Stimulated activated CD8-positive, alpha-beta memory T cell treated with anti-CD3 and anti-CD28 coated beads, Interleukin-7, amount 100 ng/mL, for 48 hours (primary cell): ENCODE measurements at regions not wholly inside any gene's neighbourhood (a gene's known extent, or its start where the extent isn't known, plus 50 kb on each side); places are given as distances from the start of the nearest gene placed in this dataset.
"Not testable (repeated sequence)": the region's sequence is repeated elsewhere in the genome, so short reads cannot be mapped to it uniquely, and the experiment has no call there.

Experiments used
- DNase-seq, 2 donors: peaks; one replicate each; pipeline ENCODE4 v3.0.0-alpha.2; 2020; ENCODE audit warnings: low read depth in 1 of 2; ENCODE audit errors: extremely low read depth in 1 of 2

GRCh38 chr6:1013656-1014430, 298.1 kb upstream of the FOXQ1 start:
- no peak for DNase-seq

DNA sequence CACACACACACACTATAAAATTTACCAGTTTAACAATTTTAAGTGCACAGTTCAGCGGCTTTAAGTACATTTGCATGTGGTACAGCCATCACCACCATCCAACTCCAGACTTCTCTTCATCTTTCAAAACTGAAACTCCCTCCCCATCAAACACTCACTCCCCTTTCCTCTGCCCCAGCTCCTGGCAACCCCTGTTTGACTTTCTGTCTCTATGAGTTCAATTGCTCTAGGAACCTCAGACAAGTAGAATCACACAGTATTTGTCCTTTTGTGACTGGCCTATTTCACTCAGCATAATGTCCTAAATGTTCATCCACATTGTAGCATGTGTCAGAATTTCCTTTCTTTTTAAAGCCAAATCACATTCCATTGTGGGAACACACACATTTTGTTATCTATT, 302.8 kb upstream of the FOXQ1 start:
- DNase-seq = no peak

DNA sequence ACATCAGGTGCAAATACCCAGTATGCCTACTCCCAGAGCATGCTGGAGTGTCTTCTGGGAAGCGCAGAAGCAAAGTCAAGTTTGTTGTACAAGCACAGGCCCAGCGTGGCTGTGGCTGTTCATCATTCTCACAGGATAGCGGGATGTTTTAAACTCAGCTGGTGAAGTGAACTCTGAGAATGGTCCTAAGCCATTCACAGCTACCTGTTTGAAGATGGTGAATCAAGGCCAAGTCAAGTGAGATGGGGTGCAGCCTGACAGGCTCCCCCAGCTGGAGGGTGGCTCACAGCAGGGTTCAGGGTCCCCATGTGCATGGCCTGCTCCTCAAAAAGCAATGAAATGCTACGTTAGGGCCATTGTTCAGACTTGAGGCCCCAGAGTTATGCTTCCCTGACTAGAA, 304.7 kb upstream of the FOXQ1 start:
- no peak for DNase-seq

GRCh38 chr6:1004885-1005630, 306.8 kb upstream of the FOXQ1 start:
- no peak for DNase-seq

DNA sequence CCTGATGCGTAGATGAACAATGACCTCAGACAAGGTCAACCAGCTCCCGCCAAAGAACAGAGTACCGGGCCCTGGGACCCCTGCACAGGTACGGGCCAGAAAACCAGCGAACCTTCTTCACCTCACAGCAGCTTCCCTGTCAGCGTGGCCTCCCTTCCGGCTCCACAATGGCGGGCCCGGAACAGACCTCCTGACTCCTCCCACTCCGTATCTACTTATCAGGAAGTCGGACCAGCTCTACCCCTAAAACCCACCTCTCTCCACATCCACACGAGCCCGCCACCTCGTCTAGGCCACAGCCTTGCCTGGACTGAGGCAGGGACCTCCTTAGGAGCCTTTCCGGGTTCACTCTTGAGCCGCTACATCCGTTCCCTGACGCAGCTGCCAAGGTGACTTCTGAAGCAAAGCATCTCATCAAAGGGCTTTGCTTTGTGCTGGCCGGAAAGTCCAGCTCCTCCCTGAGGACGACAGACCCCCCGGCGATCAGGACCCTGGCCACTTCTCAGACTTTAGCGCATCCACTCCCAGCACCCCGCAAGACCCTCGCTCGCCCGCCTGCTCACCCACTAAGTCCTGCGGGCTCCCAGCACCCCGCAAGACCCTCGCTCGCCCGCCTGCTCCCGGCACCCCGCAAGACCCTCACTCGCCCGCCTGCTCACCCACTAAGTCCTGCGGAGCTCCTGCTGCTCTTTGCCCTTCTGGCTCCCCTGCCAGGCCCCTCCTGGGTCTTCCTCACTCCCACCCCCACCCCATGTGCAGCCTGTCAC, 308.3 kb upstream of the FOXQ1 start:
- no peak for DNase-seq

DNA sequence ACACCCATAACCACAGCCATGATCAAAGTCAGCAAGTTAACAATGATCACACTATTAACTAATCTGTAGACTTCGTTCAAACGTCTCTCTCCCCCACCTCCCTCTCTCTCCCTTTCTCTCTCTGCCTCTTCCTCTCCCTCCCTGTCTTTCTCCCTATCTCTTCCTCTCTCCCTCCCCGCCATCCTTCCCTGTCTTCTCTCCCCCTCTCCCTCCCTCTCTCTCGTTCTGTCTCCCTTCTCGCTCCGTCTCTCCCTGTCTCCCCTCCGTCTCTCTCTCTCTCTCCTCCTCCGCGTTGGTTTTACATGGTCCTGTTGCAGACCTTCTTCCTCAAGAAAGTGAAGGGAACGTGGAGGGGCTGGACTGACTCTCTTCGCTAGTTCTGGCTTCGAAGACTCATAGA, 308.9 kb upstream of the FOXQ1 start:
- no peak for DNase-seq

GRCh38 chr6:1001655-1002349, 308.9 kb upstream of the EXOC2 start:
- DNase-seq = no peak

DNA sequence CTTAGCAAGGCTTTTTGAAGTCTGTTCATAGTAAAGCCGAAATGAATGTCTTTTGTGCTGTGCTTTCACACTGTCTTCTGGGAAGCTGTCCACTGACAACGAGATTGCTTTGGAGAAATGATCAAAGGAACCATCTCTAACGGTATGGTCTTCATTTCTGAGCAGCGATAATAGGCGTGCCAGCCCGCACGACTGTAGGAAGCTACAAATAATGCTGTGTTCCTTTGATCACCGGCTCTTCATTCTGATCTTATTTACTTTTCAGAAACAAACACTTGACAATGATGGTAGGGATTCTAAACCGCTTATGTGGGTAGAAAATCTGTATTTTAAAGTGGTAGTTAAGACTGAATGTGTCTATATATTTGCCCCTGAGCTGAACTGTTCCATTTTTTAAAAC, 306.6 kb upstream of the EXOC2 start:
- DNase-seq = no peak

GRCh38 chr6:998551-998950, 305.6 kb upstream of the EXOC2 start:
- no peak for DNase-seq

DNA sequence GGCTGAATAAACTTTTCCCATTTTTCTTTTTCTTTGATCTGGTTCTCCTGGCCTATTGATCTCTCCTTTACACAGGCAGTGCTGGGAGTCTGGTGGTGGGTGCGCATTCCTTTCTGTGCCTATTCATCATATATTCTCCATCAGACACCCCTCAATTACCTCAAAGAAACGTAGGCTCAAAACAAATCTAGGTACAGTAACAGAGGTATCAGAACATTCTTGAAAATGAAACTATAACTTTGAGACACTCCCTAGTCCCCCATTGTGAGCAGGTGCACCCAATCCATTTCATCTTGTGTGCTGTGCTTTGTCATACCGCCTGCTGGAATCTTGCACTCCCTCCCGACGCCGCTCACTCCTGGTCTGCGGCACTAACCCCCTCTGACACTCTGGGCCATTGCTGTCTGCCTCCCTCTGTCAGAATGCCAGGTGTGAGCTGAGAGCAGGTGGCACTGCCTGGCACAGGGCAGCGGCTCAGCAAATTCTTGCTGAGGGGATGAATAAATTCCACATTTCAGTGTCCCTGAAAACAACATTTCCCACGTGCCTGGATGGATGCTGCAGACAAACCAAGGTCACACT, 303.4 kb upstream of the EXOC2 start:
- DNase-seq = no peak

DNA sequence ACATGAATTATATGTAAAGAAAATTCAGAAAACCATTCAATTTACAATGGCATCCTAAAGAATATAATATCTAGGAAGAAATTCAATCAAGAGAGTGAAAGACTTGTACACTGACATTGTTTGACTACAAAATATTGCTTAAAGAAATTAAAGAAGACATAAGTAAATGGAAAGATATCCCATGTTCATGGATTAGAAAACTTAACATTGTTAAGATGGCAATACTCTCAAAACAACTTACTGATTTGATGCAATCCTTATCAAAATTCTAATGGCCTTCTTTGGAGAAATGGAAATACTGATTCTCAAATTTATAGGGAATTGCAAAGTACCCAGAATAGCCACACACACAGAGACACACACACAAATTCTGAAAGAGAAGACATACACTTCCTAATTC, 298.3 kb upstream of the EXOC2 start:
- no peak for DNase-seq

GRCh38 chr6:984031-984430, 291.1 kb upstream of the EXOC2 start:
- DNase-seq = no peak

GRCh38 chr6:978937-979685, 286.2 kb upstream of the EXOC2 start:
- no peak for DNase-seq

GRCh38 chr6:977226-977625, 284.3 kb upstream of the EXOC2 start:
- not testable (repeated sequence) for DNase-seq

- no peak for DNase-seq
Measured at GRCh38 chr6:971981-972640, 279.2 kb upstream of the EXOC2 start.

- no peak for DNase-seq
Measured at GRCh38 chr6:968791-969190, 275.9 kb upstream of the EXOC2 start.

DNA sequence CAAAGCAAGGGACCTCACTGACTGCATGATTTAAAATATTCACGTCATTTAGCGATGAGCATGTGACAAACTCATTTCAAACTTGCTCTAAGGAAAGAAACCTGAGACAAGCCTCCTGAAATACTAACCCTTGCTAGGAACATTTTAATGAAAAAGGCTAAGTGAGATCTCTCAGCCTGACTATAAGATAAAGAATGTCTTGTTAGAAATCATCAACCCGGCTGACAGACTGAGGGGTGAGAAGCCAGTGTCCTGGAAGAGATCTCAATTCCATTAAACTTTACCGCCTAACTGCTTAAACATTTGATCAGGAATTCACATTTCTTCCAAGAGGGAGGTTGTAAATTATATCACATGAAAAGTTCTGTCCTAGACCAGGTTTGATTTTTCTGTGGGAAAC, 274.8 kb upstream of the EXOC2 start:
- DNase-seq = no peak

DNA sequence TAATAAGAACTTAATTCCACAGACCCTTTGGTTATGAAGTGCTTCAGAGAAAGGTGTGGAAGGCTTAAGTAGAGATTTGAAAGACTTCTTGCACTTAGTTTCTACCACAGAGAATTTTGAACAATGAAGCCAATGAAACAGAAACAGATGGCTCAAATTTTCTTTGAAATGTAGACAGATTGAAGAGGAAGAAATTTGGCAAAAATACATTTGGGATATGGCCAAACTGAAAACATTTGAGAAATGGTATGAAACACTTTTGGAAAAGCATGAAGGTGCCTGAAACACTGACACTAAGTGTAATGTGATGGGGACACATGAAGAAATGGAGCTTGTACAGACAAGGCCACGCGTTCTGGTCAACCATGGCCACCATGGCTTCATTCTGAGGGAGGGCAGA, 272.4 kb upstream of the EXOC2 start:
- no peak for DNase-seq

DNA sequence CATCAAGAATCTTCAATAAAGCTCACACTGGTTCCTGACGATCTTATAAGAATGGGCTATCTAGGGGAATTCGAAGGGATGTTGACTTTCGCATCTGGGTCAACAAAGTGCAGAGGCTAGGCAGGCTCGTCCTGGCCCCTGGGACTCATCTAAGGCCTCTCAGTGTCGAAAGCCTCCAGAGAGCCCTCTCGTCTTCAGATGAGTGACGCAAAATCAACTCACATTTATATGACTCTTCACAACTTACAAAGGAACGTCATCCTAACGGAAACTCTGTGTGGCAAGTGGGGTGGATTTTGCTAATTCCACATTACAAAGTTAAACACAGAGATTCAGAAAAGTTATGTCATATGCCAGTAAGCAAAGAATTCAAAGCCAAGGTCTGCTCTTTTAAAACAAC, 270.5 kb upstream of the EXOC2 start:
- DNase-seq = no peak
